ENCODE measurements at regions not wholly inside any gene's neighbourhood (a gene's known extent, or its start where the extent isn't known, plus 50 kb on each side); places are given as distances from the start of the nearest gene placed in this dataset.

DNA sequence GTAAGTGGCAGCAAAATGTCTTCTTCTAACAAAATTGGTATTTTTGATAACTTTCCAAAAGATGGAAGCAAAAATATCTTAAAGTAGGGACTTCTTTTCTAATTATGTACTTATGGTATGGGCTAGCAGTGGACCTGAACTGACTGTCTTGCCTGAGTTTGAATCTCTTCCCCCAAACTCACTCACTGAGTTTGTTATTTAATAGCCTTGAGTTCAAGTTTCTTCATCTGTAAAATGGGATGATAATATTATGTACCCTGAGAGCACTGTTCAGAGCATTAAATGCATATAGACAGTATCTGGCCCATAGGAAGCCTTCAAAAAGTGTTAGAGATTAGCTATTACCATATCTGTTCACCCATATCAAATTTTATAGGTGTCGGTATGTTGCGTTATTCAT lies 210.4 kb upstream of the NUDT4 start:
- no peak overlapping the region for H3K4me3 ChIP-seq (ENCODE audit: low read depth, low read length)
- no peak overlapping the region for H3K27ac ChIP-seq (ENCODE audit: extremely low read depth, low read depth, low read length)
- TF ChIP-seq, protein P1, sequence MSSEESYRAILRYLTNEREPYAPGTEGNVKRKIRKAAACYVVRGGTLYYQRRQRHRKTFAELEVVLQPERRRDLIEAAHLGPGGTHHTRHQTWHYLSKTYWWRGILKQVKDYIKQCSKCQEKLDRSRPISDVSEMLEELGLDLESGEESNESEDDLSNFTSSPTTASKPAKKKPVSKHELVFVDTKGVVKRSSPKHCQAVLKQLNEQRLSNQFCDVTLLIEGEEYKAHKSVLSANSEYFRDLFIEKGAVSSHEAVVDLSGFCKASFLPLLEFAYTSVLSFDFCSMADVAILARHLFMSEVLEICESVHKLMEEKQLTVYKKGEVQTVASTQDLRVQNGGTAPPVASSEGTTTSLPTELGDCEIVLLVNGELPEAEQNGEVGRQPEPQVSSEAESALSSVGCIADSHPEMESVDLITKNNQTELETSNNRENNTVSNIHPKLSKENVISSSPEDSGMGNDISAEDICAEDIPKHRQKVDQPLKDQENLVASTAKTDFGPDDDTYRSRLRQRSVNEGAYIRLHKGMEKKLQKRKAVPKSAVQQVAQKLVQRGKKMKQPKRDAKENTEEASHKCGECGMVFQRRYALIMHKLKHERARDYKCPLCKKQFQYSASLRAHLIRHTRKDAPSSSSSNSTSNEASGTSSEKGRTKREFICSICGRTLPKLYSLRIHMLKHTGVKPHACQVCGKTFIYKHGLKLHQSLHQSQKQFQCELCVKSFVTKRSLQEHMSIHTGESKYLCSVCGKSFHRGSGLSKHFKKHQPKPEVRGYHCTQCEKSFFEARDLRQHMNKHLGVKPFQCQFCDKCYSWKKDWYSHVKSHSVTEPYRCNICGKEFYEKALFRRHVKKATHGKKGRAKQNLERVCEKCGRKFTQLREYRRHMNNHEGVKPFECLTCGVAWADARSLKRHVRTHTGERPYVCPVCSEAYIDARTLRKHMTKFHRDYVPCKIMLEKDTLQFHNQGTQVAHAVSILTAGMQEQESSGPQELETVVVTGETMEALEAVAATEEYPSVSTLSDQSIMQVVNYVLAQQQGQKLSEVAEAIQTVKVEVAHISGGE (tag by site-specific recombination; conservative IDR thresholded peaks at IDR 0.05; ENCODE audit: low read depth), result no peak
- TF ChIP-seq ZNF214 (tag by site-specific recombination; IDR thresholded peaks at IDR 0.05; ENCODE audit: borderline replicate concordance) (no peak), ZNF335 (tag by site-specific recombination; conservative IDR thresholded peaks at IDR 0.05) (no peak), ZNF391 (tag by site-specific recombination; IDR thresholded peaks at IDR 0.05; ENCODE audit: borderline replicate concordance, low read depth) (no peak), ZNF561 (tag by site-specific recombination; IDR thresholded peaks at IDR 0.05; ENCODE audit: borderline replicate concordance) (no peak), TRIM28 (IDR thresholded peaks at IDR 0.05; ENCODE audit: borderline replicate concordance, low read length) (no peak), HOXC10 (CRISPR knock-in tag; IDR thresholded peaks at IDR 0.05) (no peak), ZNF529 (tag by site-specific recombination; IDR thresholded peaks at IDR 0.05; ENCODE audit: insufficient replicate concordance) (no peak), ZBTB21 (tag by site-specific recombination; IDR thresholded peaks at IDR 0.05) (no peak), ZNF324 (tag by site-specific recombination; IDR thresholded peaks at IDR 0.05) (no peak), ZNF501 (tag by site-specific recombination; IDR thresholded peaks at IDR 0.05) (no peak), ZNF623 (tag by site-specific recombination; IDR thresholded peaks at IDR 0.05) (no peak), TCF7L2 (IDR thresholded peaks at IDR 0.05; ENCODE audit: borderline replicate concordance, low read depth, low read length) (no peak), ZBTB17 (tag by site-specific recombination; IDR thresholded peaks at IDR 0.05) (no peak)
- TF ChIP-seq, protein P2, sequence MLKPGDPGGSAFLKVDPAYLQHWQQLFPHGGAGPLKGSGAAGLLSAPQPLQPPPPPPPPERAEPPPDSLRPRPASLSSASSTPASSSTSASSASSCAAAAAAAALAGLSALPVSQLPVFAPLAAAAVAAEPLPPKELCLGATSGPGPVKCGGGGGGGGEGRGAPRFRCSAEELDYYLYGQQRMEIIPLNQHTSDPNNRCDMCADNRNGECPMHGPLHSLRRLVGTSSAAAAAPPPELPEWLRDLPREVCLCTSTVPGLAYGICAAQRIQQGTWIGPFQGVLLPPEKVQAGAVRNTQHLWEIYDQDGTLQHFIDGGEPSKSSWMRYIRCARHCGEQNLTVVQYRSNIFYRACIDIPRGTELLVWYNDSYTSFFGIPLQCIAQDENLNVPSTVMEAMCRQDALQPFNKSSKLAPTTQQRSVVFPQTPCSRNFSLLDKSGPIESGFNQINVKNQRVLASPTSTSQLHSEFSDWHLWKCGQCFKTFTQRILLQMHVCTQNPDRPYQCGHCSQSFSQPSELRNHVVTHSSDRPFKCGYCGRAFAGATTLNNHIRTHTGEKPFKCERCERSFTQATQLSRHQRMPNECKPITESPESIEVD (tag by site-specific recombination; IDR thresholded peaks at IDR 0.05), result no peak
- TF ChIP-seq, protein P3, sequence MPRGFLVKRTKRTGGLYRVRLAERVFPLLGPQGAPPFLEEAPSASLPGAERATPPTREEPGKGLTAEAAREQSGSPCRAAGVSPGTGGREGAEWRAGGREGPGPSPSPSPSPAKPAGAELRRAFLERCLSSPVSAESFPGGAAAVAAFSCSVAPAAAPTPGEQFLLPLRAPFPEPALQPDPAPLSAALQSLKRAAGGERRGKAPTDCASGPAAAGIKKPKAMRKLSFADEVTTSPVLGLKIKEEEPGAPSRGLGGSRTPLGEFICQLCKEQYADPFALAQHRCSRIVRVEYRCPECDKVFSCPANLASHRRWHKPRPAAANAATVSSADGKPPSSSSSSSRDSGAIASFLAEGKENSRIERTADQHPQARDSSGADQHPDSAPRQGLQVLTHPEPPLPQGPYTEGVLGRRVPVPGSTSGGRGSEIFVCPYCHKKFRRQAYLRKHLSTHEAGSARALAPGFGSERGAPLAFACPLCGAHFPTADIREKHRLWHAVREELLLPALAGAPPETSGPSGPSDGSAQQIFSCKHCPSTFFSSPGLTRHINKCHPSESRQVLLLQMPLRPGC (tag by site-specific recombination; IDR thresholded peaks at IDR 0.05), result no peak
- TF ChIP-seq, protein P4, sequence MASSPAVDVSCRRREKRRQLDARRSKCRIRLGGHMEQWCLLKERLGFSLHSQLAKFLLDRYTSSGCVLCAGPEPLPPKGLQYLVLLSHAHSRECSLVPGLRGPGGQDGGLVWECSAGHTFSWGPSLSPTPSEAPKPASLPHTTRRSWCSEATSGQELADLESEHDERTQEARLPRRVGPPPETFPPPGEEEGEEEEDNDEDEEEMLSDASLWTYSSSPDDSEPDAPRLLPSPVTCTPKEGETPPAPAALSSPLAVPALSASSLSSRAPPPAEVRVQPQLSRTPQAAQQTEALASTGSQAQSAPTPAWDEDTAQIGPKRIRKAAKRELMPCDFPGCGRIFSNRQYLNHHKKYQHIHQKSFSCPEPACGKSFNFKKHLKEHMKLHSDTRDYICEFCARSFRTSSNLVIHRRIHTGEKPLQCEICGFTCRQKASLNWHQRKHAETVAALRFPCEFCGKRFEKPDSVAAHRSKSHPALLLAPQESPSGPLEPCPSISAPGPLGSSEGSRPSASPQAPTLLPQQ (tag by site-specific recombination; IDR thresholded peaks at IDR 0.05), result no peak
- TF ChIP-seq, protein P5, sequence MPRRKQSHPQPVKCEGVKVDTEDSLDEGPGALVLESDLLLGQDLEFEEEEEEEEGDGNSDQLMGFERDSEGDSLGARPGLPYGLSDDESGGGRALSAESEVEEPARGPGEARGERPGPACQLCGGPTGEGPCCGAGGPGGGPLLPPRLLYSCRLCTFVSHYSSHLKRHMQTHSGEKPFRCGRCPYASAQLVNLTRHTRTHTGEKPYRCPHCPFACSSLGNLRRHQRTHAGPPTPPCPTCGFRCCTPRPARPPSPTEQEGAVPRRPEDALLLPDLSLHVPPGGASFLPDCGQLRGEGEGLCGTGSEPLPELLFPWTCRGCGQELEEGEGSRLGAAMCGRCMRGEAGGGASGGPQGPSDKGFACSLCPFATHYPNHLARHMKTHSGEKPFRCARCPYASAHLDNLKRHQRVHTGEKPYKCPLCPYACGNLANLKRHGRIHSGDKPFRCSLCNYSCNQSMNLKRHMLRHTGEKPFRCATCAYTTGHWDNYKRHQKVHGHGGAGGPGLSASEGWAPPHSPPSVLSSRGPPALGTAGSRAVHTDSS (tag by site-specific recombination; IDR thresholded peaks at IDR 0.05), result no peak
- TF ChIP-seq, protein P6, sequence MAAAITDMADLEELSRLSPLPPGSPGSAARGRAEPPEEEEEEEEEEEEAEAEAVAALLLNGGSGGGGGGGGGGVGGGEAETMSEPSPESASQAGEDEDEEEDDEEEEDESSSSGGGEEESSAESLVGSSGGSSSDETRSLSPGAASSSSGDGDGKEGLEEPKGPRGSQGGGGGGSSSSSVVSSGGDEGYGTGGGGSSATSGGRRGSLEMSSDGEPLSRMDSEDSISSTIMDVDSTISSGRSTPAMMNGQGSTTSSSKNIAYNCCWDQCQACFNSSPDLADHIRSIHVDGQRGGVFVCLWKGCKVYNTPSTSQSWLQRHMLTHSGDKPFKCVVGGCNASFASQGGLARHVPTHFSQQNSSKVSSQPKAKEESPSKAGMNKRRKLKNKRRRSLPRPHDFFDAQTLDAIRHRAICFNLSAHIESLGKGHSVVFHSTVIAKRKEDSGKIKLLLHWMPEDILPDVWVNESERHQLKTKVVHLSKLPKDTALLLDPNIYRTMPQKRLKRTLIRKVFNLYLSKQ (tag by site-specific recombination; IDR thresholded peaks at IDR 0.05; ENCODE audit: borderline replicate concordance), result no peak
- TF ChIP-seq, protein P7, sequence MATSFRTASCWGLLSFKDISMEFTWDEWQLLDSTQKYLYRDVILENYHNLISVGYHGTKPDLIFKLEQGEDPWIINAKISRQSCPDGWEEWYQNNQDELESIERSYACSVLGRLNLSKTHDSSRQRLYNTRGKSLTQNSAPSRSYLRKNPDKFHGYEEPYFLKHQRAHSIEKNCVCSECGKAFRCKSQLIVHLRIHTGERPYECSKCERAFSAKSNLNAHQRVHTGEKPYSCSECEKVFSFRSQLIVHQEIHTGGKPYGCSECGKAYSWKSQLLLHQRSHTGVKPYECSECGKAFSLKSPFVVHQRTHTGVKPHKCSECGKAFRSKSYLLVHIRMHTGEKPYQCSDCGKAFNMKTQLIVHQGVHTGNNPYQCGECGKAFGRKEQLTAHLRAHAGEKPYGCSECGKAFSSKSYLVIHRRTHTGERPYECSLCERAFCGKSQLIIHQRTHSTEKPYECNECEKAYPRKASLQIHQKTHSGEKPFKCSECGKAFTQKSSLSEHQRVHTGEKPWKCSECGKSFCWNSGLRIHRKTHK (tag by site-specific recombination; IDR thresholded peaks at IDR 0.05), result no peak
- H3K36me3 ChIP-seq (ENCODE audit: control insufficient read depth in 2 of 2, insufficient read depth in 1 of 2, low read length in 2 of 2), result no peaks in the 10 kb centered on the region
- no peaks in the 10 kb centered on the region for H3K4me1 ChIP-seq (ENCODE audit: control insufficient read depth, insufficient read depth, low read length)
- ChIA-PET CTCF (interaction anchor here (0.5 to 0.7 kb wide), 2 partner anchors 252 to 498 kb away, joined by 3 to 5 read pairs; no protein-coding TSS in a partner anchor), POLR2A (no interaction called here)
- no peaks in the 10 kb centered on the region for H3K9me3 ChIP-seq (ENCODE audit: control insufficient read depth, insufficient read depth, low read depth, low read length)

All from HEK293 (cell line).